BJ (cell line): ENCODE measurements at regions not wholly inside any gene's neighbourhood (a gene's known extent, or its start where the extent isn't known, plus 50 kb on each side); places are given as distances from the start of the nearest gene placed in this dataset.

Experiments
- CTCF ChIA-PET: fragments of 350-600 bp; formaldehyde crosslinking; extraction: SDS; loops from one replicate; lab custom pipeline; 2021; ENCODE audit warnings: antibody characterized with exemption, inconsistent platforms; lab: Yijun Ruan, JAX
- POLR2A ChIA-PET: fragments of 300-600 bp; sonication (Branson Sonifier 250); formaldehyde crosslinking; extraction: SDS; loops from one replicate; lab custom pipeline; 2021; ENCODE audit warnings: antibody characterized with exemption; lab: Charles Lee
- DNase-seq: peaks from one replicate; pipeline ENCODE4 v3.0.0-alpha.2; 2011; ENCODE audit warnings: low read depth
- H3K27me3 ChIP-seq: 2 replicates; pipeline ENCODE4 v1.6.0; 2011; ENCODE audit warnings: low read length; ENCODE audit not compliant: control insufficient read depth, insufficient read depth
- H3K36me3 ChIP-seq: 2 replicates; pipeline ENCODE4 v1.5.1; 2011; ENCODE audit warnings: low read length; ENCODE audit not compliant: control insufficient read depth, insufficient read depth
- H3K4me3 ChIP-seq: 2 replicates; pipeline ENCODE4 v1.5.1; 2011; ENCODE audit warnings: low read depth, mild to moderate bottlenecking, control low read depth, low read length
- CTCF ChIP-seq: IDR thresholded peaks from 2 replicates; pipeline ENCODE4 v1.5.1; 2011; ENCODE audit warnings: low read depth, mild to moderate bottlenecking, control low read depth, inconsistent platforms, low read length, moderate library complexity; ENCODE audit not compliant: insufficient read depth

- ChIA-PET POLR2A (interaction anchor here (0.6 kb wide), 1 partner anchor 14 kb away, joined by 3 read pairs; no protein-coding TSS in a partner anchor), CTCF (interaction anchor here (0.6 to 1.7 kb wide), 4 partner anchors 12 to 281 kb away, joined by 3 to 5 read pairs (median 3); no protein-coding TSS in a partner anchor)
- Histone ChIP-seq H3K4me3 (no peak overlapping the region), H3K27me3 (no peaks in the 10 kb centered on the region), H3K36me3 (no peaks in the 10 kb centered on the region; the same call in 1 of the 2 replicates)
- TF ChIP-seq CTCF, result no peak
- no peak for DNase-seq
These were observed 86.3 kb downstream of the SNX5 start for GRCh38 chr20:17882065-17882833.

DNA sequence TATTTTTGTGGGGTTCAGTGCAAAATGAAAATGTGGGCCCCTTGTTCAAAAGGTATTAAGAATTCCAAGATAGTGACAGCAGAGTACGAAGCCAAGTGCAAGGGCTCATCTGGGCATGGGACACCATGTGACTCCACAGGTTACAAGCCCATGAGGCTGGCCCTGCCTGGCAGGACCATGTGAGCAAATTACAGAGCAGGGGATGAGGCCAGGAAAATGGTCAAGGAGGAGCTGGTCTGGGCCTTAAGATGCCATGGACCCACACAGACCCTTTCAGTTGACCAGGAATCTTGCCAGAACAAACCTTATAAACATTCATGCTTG lies 86.9 kb downstream of the SNX5 start:
- CTCF ChIA-PET, result interaction anchor here (0.7 to 1.7 kb wide), 3 partner anchors 12 to 280 kb away, joined by 3 to 5 read pairs (median 3); no protein-coding TSS in a partner anchor
- POLR2A ChIA-PET, result interaction anchor here (0.6 to 0.7 kb wide), 2 partner anchors 14 to 56 kb away, joined by 3 read pairs; no protein-coding TSS in a partner anchor
- no peak for TF ChIP-seq CTCF
- H3K36me3 ChIP-seq, result no peaks in the 10 kb centered on the region; the same call in 1 of the 2 replicates
- no peak overlapping the region for H3K4me3 ChIP-seq
- no peak for DNase-seq
- H3K27me3 ChIP-seq, result no peaks in the 10 kb centered on the region

DNA sequence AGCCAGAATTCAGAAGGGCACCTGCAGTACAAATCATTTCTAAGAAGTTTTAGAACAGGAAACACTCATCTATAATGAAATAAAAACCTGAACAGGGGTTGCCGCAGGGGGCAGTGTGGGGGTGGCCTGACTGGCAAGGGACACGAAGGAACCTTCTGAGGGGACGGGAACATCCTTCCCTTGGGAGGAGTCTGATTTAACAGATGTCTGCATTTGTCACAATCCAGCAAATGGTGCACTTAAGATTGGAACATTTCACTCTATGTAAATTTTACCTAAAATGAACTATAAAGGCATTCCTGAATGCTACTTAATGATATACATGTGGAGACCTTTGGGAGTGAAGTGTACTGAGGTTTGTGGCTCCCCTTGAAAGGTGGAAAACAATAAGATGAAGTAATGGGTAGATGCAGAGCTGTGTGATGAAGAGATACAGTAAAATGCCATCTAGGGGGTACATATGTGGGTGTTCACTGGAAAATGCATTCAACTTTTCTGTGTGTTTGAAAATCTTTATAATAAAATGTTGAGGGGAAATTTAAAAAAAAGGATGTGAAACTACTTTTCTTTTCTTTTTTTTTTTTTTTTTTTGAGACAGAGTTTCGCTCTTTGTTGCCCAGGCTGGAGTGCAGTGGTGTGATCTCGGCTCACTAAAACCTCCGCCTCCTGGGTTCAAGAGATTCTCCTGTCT lies 89.5 kb downstream of the SNX5 start:
- POLR2A ChIA-PET, result no interaction called here
- no peaks in the 10 kb centered on the region for H3K36me3 ChIP-seq
- CTCF ChIA-PET, result no interaction called here
- H3K4me3 ChIP-seq, result no peak overlapping the region
- TF ChIP-seq CTCF, result peak; percentile 25; the same call in 1 of the 2 replicates
- no peak for DNase-seq
- H3K27me3 ChIP-seq, result no peaks in the 10 kb centered on the region

- CTCF ChIA-PET, result interaction anchor here (1.5 kb wide), 1 partner anchor 61 kb away, joined by 3 read pairs; no protein-coding TSS in a partner anchor
- POLR2A ChIA-PET, result no interaction called here
- no peak for TF ChIP-seq CTCF
- DNase-seq, result no peak
- Histone ChIP-seq H3K4me3 (no peak overlapping the region), H3K27me3 (no peaks in the 10 kb centered on the region), H3K36me3 (no peaks in the 10 kb centered on the region)
These were observed 90.3 kb downstream of the SNX5 start for GRCh38 chr20:17878069-17878911.
